ENCODE measurements at regions not wholly inside any gene's neighbourhood (a gene's known extent, or its start where the extent isn't known, plus 50 kb on each side); places are given as distances from the start of the nearest gene placed in this dataset.

- no peaks in the 10 kb centered on the region for H3K27me3 Mint-ChIP-seq
- no peak overlapping the region for H3K4me3 Mint-ChIP-seq
- peaks cover 0 to 4% of the 10 kb centered on the region in 2 donors for H3K4me1 Mint-ChIP-seq (ENCODE audit: low read depth in 2 of 2)
- ATAC-seq (no peak), DNase-seq (ENCODE audit: low spot score) (no peak)
- no peaks in the 10 kb centered on the region for H3K9me3 Mint-ChIP-seq
- no peaks in the 10 kb centered on the region for H3K36me3 Mint-ChIP-seq
- no peak overlapping the region for H3K27ac Mint-ChIP-seq
These were observed 71.8 kb upstream of the ECE1 start for GRCh38 chr1:21362096-21362495.

GRCh38 chr1:21361506-21361905 is 71.2 kb upstream of the ECE1 start:
- no peaks in the 10 kb centered on the region for H3K27me3 Mint-ChIP-seq
- H3K4me3 Mint-ChIP-seq = no peak overlapping the region
- no peak overlapping the region for H3K27ac Mint-ChIP-seq
- ATAC-seq (no peak), DNase-seq (ENCODE audit: low spot score) (no peak)
- no peaks in the 10 kb centered on the region for H3K9me3 Mint-ChIP-seq
- no peaks in the 10 kb centered on the region for H3K36me3 Mint-ChIP-seq
- H3K4me1 Mint-ChIP-seq (ENCODE audit: low read depth in 2 of 2) = peaks cover 0 to 4% of the 10 kb centered on the region in 2 donors

GRCh38 chr1:21357161-21357560 is 66.9 kb upstream of the ECE1 start:
- H3K4me3 Mint-ChIP-seq = no peak overlapping the region
- peak overlapping the region in 1 of 2 donors; percentile 16 for H3K27ac Mint-ChIP-seq
- H3K9me3 Mint-ChIP-seq = no peaks in the 10 kb centered on the region
- H3K4me1 Mint-ChIP-seq (ENCODE audit: low read depth in 2 of 2) = peaks cover 0 to 4% of the 10 kb centered on the region in 2 donors
- H3K27me3 Mint-ChIP-seq = peaks cover 0 to 2% of the 10 kb centered on the region in 2 donors
- no peaks in the 10 kb centered on the region for H3K36me3 Mint-ChIP-seq
- DNase-seq (ENCODE audit: low spot score) = no peak
- no peak for ATAC-seq

GRCh38 chr1:21355956-21356355 is 65.7 kb upstream of the ECE1 start:
- Mint-ChIP-seq H3K9me3 (no peaks in the 10 kb centered on the region), H3K4me3 (no peak overlapping the region), H3K36me3 (no peaks in the 10 kb centered on the region), H3K4me1 (ENCODE audit: low read depth in 2 of 2) (peaks cover 0 to 4% of the 10 kb centered on the region in 2 donors), H3K27ac (no peak overlapping the region), H3K27me3 (peaks cover 0 to 7% of the 10 kb centered on the region in 2 donors)
- ATAC-seq (peak; percentile 48 to 53), DNase-seq (ENCODE audit: low spot score) (no peak)

GRCh38 chr1:21352586-21352985 is 62.3 kb upstream of the ECE1 start:
- no peaks in the 10 kb centered on the region for H3K36me3 Mint-ChIP-seq

GRCh38 chr1:21351901-21352300 is 61.6 kb upstream of the ECE1 start:
- DNase-seq (ENCODE audit: low spot score) (no peak), ATAC-seq (no peak)
- H3K27me3 Mint-ChIP-seq = peaks cover 0 to 7% of the 10 kb centered on the region in 2 donors
- H3K36me3 Mint-ChIP-seq = no peaks in the 10 kb centered on the region
- H3K4me1 Mint-ChIP-seq (ENCODE audit: low read depth in 2 of 2) = peaks cover 0 to 4% of the 10 kb centered on the region in 2 donors
- H3K9me3 Mint-ChIP-seq = no peaks in the 10 kb centered on the region
- H3K27ac Mint-ChIP-seq = peak overlapping the region in 1 of 2 donors; percentile 48
- H3K4me3 Mint-ChIP-seq = no peak overlapping the region

More at GRCh38 chr1:21352586-21352985, 62.3 kb upstream of the ECE1 start:
- Mint-ChIP-seq H3K27me3 (peaks cover 0 to 7% of the 10 kb centered on the region in 2 donors), H3K9me3 (no peaks in the 10 kb centered on the region), H3K4me1 (ENCODE audit: low read depth in 2 of 2) (peaks cover 0 to 4% of the 10 kb centered on the region in 2 donors), H3K4me3 (no peak overlapping the region), H3K27ac (peak overlapping the region in 1 of 2 donors; percentile 48)
- ATAC-seq = no peak
- DNase-seq (ENCODE audit: low spot score) = no peak

- Mint-ChIP-seq H3K27me3 (peaks cover 0 to 7% of the 10 kb centered on the region in 2 donors), H3K4me3 (no peak overlapping the region), H3K9me3 (no peaks in the 10 kb centered on the region), H3K4me1 (ENCODE audit: low read depth in 2 of 2) (no peaks in the 10 kb centered on the region), H3K27ac (no peak overlapping the region), H3K36me3 (no peaks in the 10 kb centered on the region)
- no peak for DNase-seq (ENCODE audit: low spot score)
- no peak for ATAC-seq
These were observed 60.1 kb upstream of the ECE1 start for GRCh38 chr1:21350202-21350885.

- H3K4me1 Mint-ChIP-seq (ENCODE audit: low read depth in 2 of 2) = no peaks in the 10 kb centered on the region
- H3K4me3 Mint-ChIP-seq = no peak overlapping the region
- peaks cover 0 to 7% of the 10 kb centered on the region in 2 donors for H3K27me3 Mint-ChIP-seq
- H3K36me3 Mint-ChIP-seq = no peaks in the 10 kb centered on the region
- H3K9me3 Mint-ChIP-seq = no peaks in the 10 kb centered on the region
- no peak overlapping the region for H3K27ac Mint-ChIP-seq
- no peak for ATAC-seq
- no peak for DNase-seq (ENCODE audit: low spot score)
These were observed 59.4 kb upstream of the ECE1 start for GRCh38 chr1:21349693-21350092.

GRCh38 chr1:21347072-21347581 is 56.9 kb upstream of the ECE1 start:
- ATAC-seq (no peak), DNase-seq (ENCODE audit: low spot score) (no peak)
- H3K9me3 Mint-ChIP-seq = no peaks in the 10 kb centered on the region
- peaks cover 21% of the 10 kb centered on the region in 2 donors for H3K4me1 Mint-ChIP-seq (ENCODE audit: low read depth in 2 of 2)
- no peaks in the 10 kb centered on the region for H3K36me3 Mint-ChIP-seq
- H3K27me3 Mint-ChIP-seq = peaks cover 0 to 5% of the 10 kb centered on the region in 2 donors
- no peak overlapping the region for H3K4me3 Mint-ChIP-seq
- H3K27ac Mint-ChIP-seq = no peak overlapping the region

- H3K4me1 Mint-ChIP-seq (ENCODE audit: low read depth in 2 of 2) = peaks cover 21 to 27% of the 10 kb centered on the region in 2 donors
- no peak overlapping the region for H3K27ac Mint-ChIP-seq
- ATAC-seq = no peak
- no peak for DNase-seq (ENCODE audit: low spot score)
- H3K27me3 Mint-ChIP-seq = no peaks in the 10 kb centered on the region
- no peaks in the 10 kb centered on the region for H3K36me3 Mint-ChIP-seq
- no peaks in the 10 kb centered on the region for H3K9me3 Mint-ChIP-seq
- no peak overlapping the region for H3K4me3 Mint-ChIP-seq
These were observed 56.3 kb upstream of the ECE1 start for GRCh38 chr1:21346365-21347071.

- no peak overlapping the region for H3K4me3 Mint-ChIP-seq
- no peaks in the 10 kb centered on the region for H3K9me3 Mint-ChIP-seq
- ATAC-seq (peak; percentile 58 to 68), DNase-seq (ENCODE audit: low spot score) (no peak)
- H3K27ac Mint-ChIP-seq = no peak overlapping the region
- peaks cover 21 to 34% of the 10 kb centered on the region in 2 donors for H3K4me1 Mint-ChIP-seq (ENCODE audit: low read depth in 2 of 2)
- H3K27me3 Mint-ChIP-seq = no peaks in the 10 kb centered on the region
- H3K36me3 Mint-ChIP-seq = no peaks in the 10 kb centered on the region
These were observed 54.6 kb upstream of the ECE1 start for GRCh38 chr1:21344750-21345443.

- Mint-ChIP-seq H3K36me3 (no peaks in the 10 kb centered on the region), H3K9me3 (no peaks in the 10 kb centered on the region), H3K27ac (peak overlapping the region; percentile 14 to 82), H3K4me1 (ENCODE audit: low read depth in 2 of 2) (peaks cover 21 to 38% of the 10 kb centered on the region in 2 donors), H3K27me3 (no peaks in the 10 kb centered on the region), H3K4me3 (no peak overlapping the region)
- DNase-seq (ENCODE audit: low spot score) (no peak), ATAC-seq (no peak)
These were observed 54.0 kb upstream of the ECE1 start for GRCh38 chr1:21344098-21344749.

- peak overlapping the region; percentile 14 to 82 for H3K27ac Mint-ChIP-seq
- no peaks in the 10 kb centered on the region for H3K9me3 Mint-ChIP-seq
- peaks cover 25 to 47% of the 10 kb centered on the region in 2 donors for H3K4me1 Mint-ChIP-seq (ENCODE audit: low read depth in 2 of 2)
- ATAC-seq (no peak), DNase-seq (ENCODE audit: low spot score) (no peak)
- no peak overlapping the region for H3K4me3 Mint-ChIP-seq
- H3K36me3 Mint-ChIP-seq = no peaks in the 10 kb centered on the region
- no peaks in the 10 kb centered on the region for H3K27me3 Mint-ChIP-seq
These were observed 52.9 kb upstream of the ECE1 start for GRCh38 chr1:21342961-21343838.
